ENCODE measurements at regions not wholly inside any gene's neighbourhood (a gene's known extent, or its start where the extent isn't known, plus 50 kb on each side); places are given as distances from the start of the nearest gene placed in this dataset.

DNA sequence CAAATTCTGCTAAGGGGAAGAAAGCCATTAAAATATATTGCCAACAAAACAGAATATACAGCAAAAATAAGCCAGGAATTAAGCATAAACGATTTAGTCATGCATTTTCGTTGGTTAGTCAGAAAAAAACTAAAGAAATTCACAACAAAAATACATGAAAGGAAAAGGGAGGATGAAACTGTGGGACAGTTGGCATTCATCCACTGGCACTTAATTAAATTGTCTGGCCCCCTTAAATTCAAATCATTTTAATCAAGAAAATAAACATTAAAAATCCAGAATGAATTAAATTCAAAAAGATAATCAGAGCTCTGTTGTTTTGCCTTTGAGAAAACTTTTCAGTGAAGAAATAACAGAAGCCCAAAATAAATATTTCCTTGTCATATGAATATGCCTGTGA, 264.6 kb upstream of the TMTC1 start:
- intact Hi-C loops (cut with DNase I), result no loop called here
- ATAC-seq (no peak), DNase-seq (no peak)
- Histone ChIP-seq H3K27me3 (ENCODE audit: low read depth) (no peaks in the 10 kb centered on the region), H3K9me3 (no peaks in the 10 kb centered on the region), H3K4me3 (no peak overlapping the region), H3K4me1 (no peaks in the 10 kb centered on the region), H3K36me3 (no peaks in the 10 kb centered on the region), H3K27ac (no peak overlapping the region)
- TF ChIP-seq, protein P1, sequence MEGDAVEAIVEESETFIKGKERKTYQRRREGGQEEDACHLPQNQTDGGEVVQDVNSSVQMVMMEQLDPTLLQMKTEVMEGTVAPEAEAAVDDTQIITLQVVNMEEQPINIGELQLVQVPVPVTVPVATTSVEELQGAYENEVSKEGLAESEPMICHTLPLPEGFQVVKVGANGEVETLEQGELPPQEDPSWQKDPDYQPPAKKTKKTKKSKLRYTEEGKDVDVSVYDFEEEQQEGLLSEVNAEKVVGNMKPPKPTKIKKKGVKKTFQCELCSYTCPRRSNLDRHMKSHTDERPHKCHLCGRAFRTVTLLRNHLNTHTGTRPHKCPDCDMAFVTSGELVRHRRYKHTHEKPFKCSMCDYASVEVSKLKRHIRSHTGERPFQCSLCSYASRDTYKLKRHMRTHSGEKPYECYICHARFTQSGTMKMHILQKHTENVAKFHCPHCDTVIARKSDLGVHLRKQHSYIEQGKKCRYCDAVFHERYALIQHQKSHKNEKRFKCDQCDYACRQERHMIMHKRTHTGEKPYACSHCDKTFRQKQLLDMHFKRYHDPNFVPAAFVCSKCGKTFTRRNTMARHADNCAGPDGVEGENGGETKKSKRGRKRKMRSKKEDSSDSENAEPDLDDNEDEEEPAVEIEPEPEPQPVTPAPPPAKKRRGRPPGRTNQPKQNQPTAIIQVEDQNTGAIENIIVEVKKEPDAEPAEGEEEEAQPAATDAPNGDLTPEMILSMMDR (IDR thresholded peaks at IDR 0.05), result no peak

DNA sequence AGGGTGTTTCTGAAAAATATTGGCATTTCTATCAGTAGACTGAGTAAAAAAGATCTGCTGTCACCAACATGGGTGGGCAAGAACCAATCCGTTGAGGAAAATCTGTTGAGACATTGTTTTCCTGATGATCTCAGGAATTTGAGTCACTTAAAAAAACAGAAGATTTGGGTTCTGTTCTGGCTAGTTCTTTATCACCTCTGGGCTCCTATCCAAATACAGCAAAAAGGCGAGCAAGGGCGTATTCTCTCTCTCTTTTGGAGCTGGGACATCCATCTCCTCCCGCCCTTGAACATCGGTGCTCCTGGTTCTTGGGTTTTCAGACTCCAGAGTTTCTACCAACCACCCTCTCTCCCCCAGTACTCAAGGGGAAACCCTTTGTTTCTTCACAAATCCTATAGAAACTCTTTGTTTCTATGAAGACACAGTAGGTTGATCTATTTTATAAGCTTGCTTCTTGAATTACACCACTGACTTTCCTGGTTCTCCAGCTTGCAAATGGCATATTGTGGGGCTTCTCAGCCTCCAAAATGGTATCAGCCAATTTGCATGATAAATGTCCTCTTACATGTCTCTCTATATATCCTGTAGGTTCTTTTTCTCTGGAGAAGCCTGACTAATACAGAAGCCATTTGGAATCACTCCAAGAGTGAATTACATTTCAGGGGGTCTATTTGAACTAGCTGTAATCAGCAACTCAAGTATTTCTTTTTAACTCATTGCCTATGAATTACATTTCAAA, 263.9 kb upstream of the TMTC1 start:
- TF ChIP-seq, protein P1 (IDR thresholded peaks at IDR 0.05), result no peak
- H3K4me1 ChIP-seq, result no peaks in the 10 kb centered on the region
- H3K36me3 ChIP-seq, result no peaks in the 10 kb centered on the region
- intact Hi-C loops (cut with DNase I), result no loop called here
- no peaks in the 10 kb centered on the region for H3K9me3 ChIP-seq
- ATAC-seq (no peak), DNase-seq (no peak)
- no peak overlapping the region for H3K27ac ChIP-seq
- no peaks in the 10 kb centered on the region for H3K27me3 ChIP-seq (ENCODE audit: low read depth)
- H3K4me3 ChIP-seq, result no peak overlapping the region

DNA sequence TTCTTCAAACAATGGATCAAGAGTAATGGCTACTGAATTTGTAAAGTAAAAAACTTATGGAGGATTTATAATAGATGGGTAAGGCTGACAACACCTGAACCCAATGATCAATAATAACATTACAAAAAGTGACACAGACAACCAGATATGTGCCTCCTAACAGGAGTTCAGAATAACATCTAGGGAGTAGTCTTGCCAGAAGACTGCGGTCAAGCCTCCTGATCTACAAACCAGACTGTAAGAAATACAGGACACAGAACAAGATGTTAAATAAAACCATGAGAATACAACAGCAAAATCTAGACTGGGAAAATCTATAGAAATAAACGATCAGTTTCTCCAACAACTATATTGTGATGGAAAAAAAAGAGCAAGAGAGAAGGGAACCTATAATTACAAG, 262.6 kb upstream of the TMTC1 start:
- Histone ChIP-seq H3K9me3 (no peaks in the 10 kb centered on the region), H3K27ac (no peak overlapping the region), H3K4me1 (no peaks in the 10 kb centered on the region), H3K4me3 (no peak overlapping the region), H3K36me3 (no peaks in the 10 kb centered on the region), H3K27me3 (ENCODE audit: low read depth) (no peaks in the 10 kb centered on the region)
- ATAC-seq (no peak), DNase-seq (no peak)
- intact Hi-C loops (cut with DNase I), result no loop called here
- TF ChIP-seq, protein P1 (IDR thresholded peaks at IDR 0.05), result no peak

DNA sequence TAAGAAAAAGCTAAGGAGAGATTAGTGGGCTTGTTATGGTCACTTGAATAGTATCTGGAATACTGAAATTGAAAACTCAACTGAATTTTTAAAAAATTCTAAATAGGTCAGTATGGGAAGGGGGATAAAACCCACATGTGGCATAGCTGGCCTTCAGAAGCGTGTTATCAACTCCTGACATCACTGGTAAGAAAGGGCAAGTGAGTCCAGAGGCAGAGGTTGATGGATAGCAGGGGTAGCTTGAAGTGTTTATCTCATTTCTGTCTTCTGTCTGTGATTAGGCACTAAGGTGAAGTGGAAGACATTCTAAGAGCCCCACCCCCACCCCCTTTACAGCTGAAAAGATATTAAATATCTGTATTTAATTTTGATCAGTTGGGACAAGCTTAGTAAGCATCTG, 261.4 kb upstream of the TMTC1 start:
- H3K27ac ChIP-seq, result no peak overlapping the region
- H3K36me3 ChIP-seq, result no peaks in the 10 kb centered on the region
- ATAC-seq (no peak), DNase-seq (no peak)
- no peak overlapping the region for H3K4me3 ChIP-seq
- no peaks in the 10 kb centered on the region for H3K27me3 ChIP-seq (ENCODE audit: low read depth)
- intact Hi-C loops (cut with DNase I), result no loop called here
- H3K4me1 ChIP-seq, result no peaks in the 10 kb centered on the region
- TF ChIP-seq, protein P1 (IDR thresholded peaks at IDR 0.05), result no peak
- no peaks in the 10 kb centered on the region for H3K9me3 ChIP-seq

DNA sequence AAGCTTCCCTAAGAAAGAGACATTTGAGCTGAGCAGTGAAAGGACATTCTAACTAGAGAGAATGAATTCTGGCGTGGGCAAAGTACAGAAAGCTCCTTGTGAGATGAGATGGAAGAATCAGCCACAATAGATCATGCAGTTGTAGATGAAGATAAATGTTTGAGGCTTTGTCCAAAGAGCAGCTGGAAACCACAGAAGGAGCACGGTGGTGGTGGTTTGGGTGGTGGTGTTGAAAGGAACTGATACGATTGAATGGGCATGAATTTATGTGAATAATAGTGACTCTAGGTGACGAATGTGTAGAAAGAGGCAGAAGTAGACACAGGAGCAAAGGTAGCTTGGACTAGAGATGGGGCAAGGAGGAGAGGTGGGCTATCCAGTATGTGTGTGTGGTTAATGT, 260.5 kb upstream of the TMTC1 start:
- Histone ChIP-seq H3K27me3 (ENCODE audit: low read depth) (no peaks in the 10 kb centered on the region), H3K9me3 (no peaks in the 10 kb centered on the region), H3K4me3 (no peak overlapping the region), H3K4me1 (no peaks in the 10 kb centered on the region), H3K27ac (no peak overlapping the region), H3K36me3 (no peaks in the 10 kb centered on the region)
- TF ChIP-seq, protein P1 (IDR thresholded peaks at IDR 0.05), result no peak
- ATAC-seq (no peak), DNase-seq (no peak)
- intact Hi-C loops (cut with DNase I), result no loop called here

Measured in lower lobe of right lung (tissue), 2 donors.